Neuronal stem cell (in vitro differentiated cells): ENCODE measurements at regions not wholly inside any gene's neighbourhood (a gene's known extent, or its start where the extent isn't known, plus 50 kb on each side); places are given as distances from the start of the nearest gene placed in this dataset.

Experiments used
- DNase-seq: peaks from one replicate; pipeline ENCODE4 v3.0.0-alpha.2; 2013; ENCODE audit warnings: low spot score
- H2AFZ ChIP-seq: one replicate; pipeline ENCODE4 v1.6.1; 2013; ENCODE audit warnings: mild to moderate bottlenecking, low read length, inconsistent platforms
- H2AK5ac ChIP-seq: 2 replicates; pipeline ENCODE4 v1.6.1; 2013; ENCODE audit warnings: low read depth, mild to moderate bottlenecking, inconsistent platforms, low read length, moderate library complexity, mixed read lengths
- H2BK120ac ChIP-seq: 2 replicates; pipeline ENCODE4 v1.6.1; 2013; ENCODE audit warnings: low read depth, mild to moderate bottlenecking, inconsistent platforms, low read length, moderate library complexity, mixed read lengths
- H2BK12ac ChIP-seq: one replicate; pipeline ENCODE4 v1.6.1; 2013; ENCODE audit warnings: low read length, inconsistent platforms
- H2BK15ac ChIP-seq: 2 replicates; pipeline ENCODE4 v1.6.1; 2013; ENCODE audit warnings: mild to moderate bottlenecking, low read length, inconsistent platforms, mixed read lengths
- H2BK5ac ChIP-seq: one replicate; pipeline ENCODE4 v1.6.1; 2013; ENCODE audit warnings: inconsistent platforms, mild to moderate bottlenecking, low read length, moderate library complexity
- H3K14ac ChIP-seq: one replicate; pipeline ENCODE4 v1.6.1; 2013; ENCODE audit warnings: low read length, inconsistent platforms
- H3K18ac ChIP-seq: 2 replicates; pipeline ENCODE4 v1.6.1; 2013; ENCODE audit warnings: low read length, inconsistent platforms
- H3K23ac ChIP-seq: 2 replicates; pipeline ENCODE4 v1.6.1; 2013; ENCODE audit warnings: low read depth, mild to moderate bottlenecking, mixed read lengths, low read length, inconsistent platforms; ENCODE audit not compliant: poor library complexity
- H3K27ac ChIP-seq: replicated peaks from 3 replicates; pipeline ENCODE4 v1.5.1; 2013; ENCODE audit warnings: low read length, inconsistent platforms
- H3K27me3 ChIP-seq, 3 experiments: 2 replicates each; pipeline ENCODE4 v1.6.1; 2013; ENCODE audit warnings: low read length in 3 of 3, mild to moderate bottlenecking in 2 of 3, inconsistent platforms in 1 of 3, low read depth in 1 of 3, mixed read lengths in 1 of 3, moderate library complexity in 1 of 3; ENCODE audit not compliant: control insufficient read depth in 3 of 3, insufficient read depth in 3 of 3
- H3K36me3 ChIP-seq, 2 donors: replicated peaks in 1 of 2; 2 replicates each; pipeline ENCODE4 v1.6.1; 2013; ENCODE audit warnings: low read length in 2 of 2; ENCODE audit not compliant: control insufficient read depth in 2 of 2, insufficient read depth in 2 of 2
- H3K4ac ChIP-seq: 2 replicates; pipeline ENCODE4 v1.6.1; 2013; ENCODE audit warnings: inconsistent platforms, mild to moderate bottlenecking, low read length, moderate library complexity
- H3K4me1 ChIP-seq, 2 donors: 1 replicate in 1 of 2; 2 replicates in 1 of 2; pipeline ENCODE4 v1.6.1; 2013; ENCODE audit warnings: low read length in 2 of 2, low read depth in 1 of 2; ENCODE audit not compliant: control insufficient read depth in 2 of 2, insufficient read depth in 1 of 2
- H3K4me2 ChIP-seq: one replicate; pipeline ENCODE4 v1.6.1; 2013; ENCODE audit warnings: mild to moderate bottlenecking, low read length, inconsistent platforms; ENCODE audit not compliant: insufficient read depth, poor library complexity, severe bottlenecking
- H3K4me3 ChIP-seq, 2 donors: 2 replicates each; pipeline ENCODE4 v1.5.1; 2013; ENCODE audit warnings: low read length in 2 of 2, mild to moderate bottlenecking in 2 of 2, inconsistent platforms in 1 of 2, moderate library complexity in 1 of 2
- H3K79me1 ChIP-seq: one replicate; pipeline ENCODE4 v1.6.1; 2013; ENCODE audit warnings: low read depth, mild to moderate bottlenecking, inconsistent platforms, low read length, moderate library complexity
- H3K9ac ChIP-seq: one replicate; pipeline ENCODE4 v1.6.1; 2013; ENCODE audit warnings: mild to moderate bottlenecking, low read depth, low read length, inconsistent platforms; ENCODE audit not compliant: poor library complexity
- H3K9me3 ChIP-seq, 2 donors: replicated peaks in 1 of 2; 2 replicates each; pipeline versions ENCODE3 to v1.6.1; 2013; ENCODE audit warnings: low read length in 2 of 2, mild to moderate bottlenecking in 2 of 2, inconsistent platforms in 1 of 2, low read depth in 1 of 2, mixed read lengths in 1 of 2, moderate library complexity in 1 of 2; ENCODE audit not compliant: control insufficient read depth in 2 of 2, insufficient read depth in 1 of 2
- H4K8ac ChIP-seq: one replicate; pipeline ENCODE4 v1.6.1; 2013; ENCODE audit warnings: low read depth, mild to moderate bottlenecking, inconsistent platforms, low read length, moderate library complexity
- H4K91ac ChIP-seq: one replicate; pipeline ENCODE4 v1.6.1; 2013; ENCODE audit warnings: low read length, low read depth, mild to moderate bottlenecking, inconsistent platforms; ENCODE audit not compliant: poor library complexity
- WGBS, 2 donors: extraction: QIAGEN DNeasy Blood & Tissue Kit; methylation state at CpG; one replicate each; pipeline ENCODE4 v1.1.7; 2013; ENCODE audit warnings: missing lambda C conversion rate in 2 of 2, mixed read lengths in 1 of 2; ENCODE audit not compliant: insufficient read length in 2 of 2, insufficient replicate concordance in 1 of 2; ENCODE audit errors: extremely low coverage in 2 of 2; 5-methylcytosine and 5-hydroxymethylcytosine counted together

DNA sequence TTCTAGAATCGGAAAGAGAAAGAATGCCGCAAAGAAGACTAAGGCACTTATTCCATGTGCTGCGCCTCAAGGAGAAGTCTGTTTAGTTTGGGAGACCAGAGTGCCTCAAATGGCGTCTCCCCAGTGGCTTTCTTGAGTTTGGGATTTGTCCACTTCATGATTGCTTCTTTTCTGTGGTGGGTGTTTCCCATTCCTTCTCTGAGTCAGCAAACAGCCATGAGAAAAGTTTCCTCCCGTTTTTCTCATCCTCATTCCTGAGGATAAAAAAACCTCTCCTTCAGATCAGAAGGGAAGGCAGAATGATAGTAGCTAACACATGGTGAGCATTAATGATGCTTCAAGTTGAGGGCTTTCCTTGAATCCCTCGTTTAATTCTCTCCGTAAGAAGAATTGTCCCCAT is 275.9 kb upstream of the WWC1 start:
- H2BK15ac ChIP-seq, result no peak overlapping the region
- H2BK5ac ChIP-seq, result no peak overlapping the region
- H4K91ac ChIP-seq, result no peak overlapping the region
- H3K23ac ChIP-seq, result no peak overlapping the region
- no peak overlapping the region for H4K8ac ChIP-seq
- H2BK120ac ChIP-seq, result no peak overlapping the region
- peaks cover 0 to 7% of the 10 kb centered on the region in 2 donors for H3K4me1 ChIP-seq
- H3K36me3 ChIP-seq, result no peaks in the 10 kb centered on the region
- no CpG with 5 or more reads among the region's 7 CpGs for WGBS, 2 donors
- H3K9me3 ChIP-seq, result no peaks in the 10 kb centered on the region
- no peak overlapping the region for H3K4me2 ChIP-seq
- no peak for DNase-seq
- no peak overlapping the region for H3K27ac ChIP-seq
- H2AFZ ChIP-seq, result no peak overlapping the region
- no peak overlapping the region for H3K4me3 ChIP-seq
- H3K14ac ChIP-seq, result no peak overlapping the region
- no peak overlapping the region for H3K9ac ChIP-seq
- H3K79me1 ChIP-seq, result peaks cover 2% of the 10 kb centered on the region
- no peak overlapping the region for H2AK5ac ChIP-seq
- H2BK12ac ChIP-seq, result no peak overlapping the region
- H3K4ac ChIP-seq, result no peak overlapping the region
- H3K27me3 ChIP-seq, result no peaks in the 10 kb centered on the region
- H3K18ac ChIP-seq, result no peak overlapping the region

DNA sequence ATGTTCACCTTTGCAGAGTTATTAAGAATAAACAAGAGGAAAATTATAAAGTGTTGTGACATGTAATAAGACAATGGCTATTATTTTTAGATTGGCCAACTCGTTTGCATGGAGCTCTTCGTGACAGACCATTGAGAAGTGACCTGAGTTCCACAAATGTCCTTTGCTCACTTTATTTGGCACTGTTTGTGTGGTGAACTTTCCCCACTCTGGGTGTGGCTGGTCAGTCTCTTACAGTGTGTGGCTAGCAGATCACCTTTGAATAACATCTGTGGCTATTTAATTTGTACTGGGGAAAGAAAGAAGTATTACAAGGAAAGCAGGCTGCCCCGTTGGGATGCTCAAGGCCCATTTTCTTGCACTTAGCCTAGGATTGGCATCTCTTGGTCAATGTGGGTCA is 274.1 kb upstream of the WWC1 start:
- WGBS, 2 donors, result no CpG with 5 or more reads among the region's 3 CpGs
- H3K4ac ChIP-seq, result no peak overlapping the region
- no peak overlapping the region for H2BK15ac ChIP-seq
- no peak overlapping the region for H3K4me2 ChIP-seq
- H4K91ac ChIP-seq, result no peak overlapping the region
- H3K14ac ChIP-seq, result no peak overlapping the region
- H2BK5ac ChIP-seq, result no peak overlapping the region
- no peak overlapping the region for H2AK5ac ChIP-seq
- no peak overlapping the region for H3K9ac ChIP-seq
- no peaks in the 10 kb centered on the region for H3K27me3 ChIP-seq
- no peaks in the 10 kb centered on the region for H3K36me3 ChIP-seq
- H3K4me1 ChIP-seq, result peaks cover 0 to 7% of the 10 kb centered on the region in 2 donors
- no peak overlapping the region for H3K18ac ChIP-seq
- H2BK120ac ChIP-seq, result no peak overlapping the region
- no peak for DNase-seq
- peaks cover 2% of the 10 kb centered on the region for H3K79me1 ChIP-seq
- H4K8ac ChIP-seq, result no peak overlapping the region
- H3K4me3 ChIP-seq, result no peak overlapping the region
- no peak overlapping the region for H3K27ac ChIP-seq
- no peak overlapping the region for H3K23ac ChIP-seq
- no peaks in the 10 kb centered on the region for H3K9me3 ChIP-seq
- H2AFZ ChIP-seq, result no peak overlapping the region
- no peak overlapping the region for H2BK12ac ChIP-seq

DNA sequence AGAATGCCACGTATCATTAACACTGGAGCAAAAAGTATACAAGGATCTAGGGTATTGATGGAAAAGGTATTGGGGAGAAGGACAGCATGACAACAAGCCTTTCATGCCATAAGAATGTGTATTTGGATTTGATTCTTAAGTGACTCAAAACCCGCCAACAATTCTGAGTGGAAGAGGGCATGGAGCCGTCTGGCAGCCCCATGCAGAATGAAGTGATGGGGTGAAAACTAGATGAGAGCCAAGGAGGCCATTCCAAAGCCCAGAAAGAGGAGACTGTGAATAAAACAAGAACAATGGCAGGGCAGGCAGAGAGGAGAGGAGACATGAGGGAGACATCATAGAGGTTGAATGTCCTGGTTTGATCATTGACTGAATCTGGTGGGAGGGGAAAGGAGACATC is 272.3 kb upstream of the WWC1 start:
- Histone ChIP-seq H3K4me3 (no peak overlapping the region), H3K79me1 (peaks cover 2% of the 10 kb centered on the region), H2BK5ac (no peak overlapping the region), H3K9ac (no peak overlapping the region), H3K4ac (no peak overlapping the region), H2BK15ac (no peak overlapping the region), H3K23ac (no peak overlapping the region), H3K27ac (no peak overlapping the region), H3K14ac (no peak overlapping the region), H3K36me3 (no peaks in the 10 kb centered on the region), H4K8ac (no peak overlapping the region), H3K9me3 (no peaks in the 10 kb centered on the region), H2AFZ (no peak overlapping the region), H2AK5ac (no peak overlapping the region), H2BK120ac (no peak overlapping the region), H4K91ac (no peak overlapping the region), H3K27me3 (no peaks in the 10 kb centered on the region), H2BK12ac (no peak overlapping the region), H3K4me1 (peaks cover 0 to 7% of the 10 kb centered on the region in 2 donors), H3K4me2 (no peak overlapping the region), H3K18ac (no peak overlapping the region)
- WGBS, 2 donors, result no CpG with 5 or more reads among the region's 3 CpGs
- no peak for DNase-seq

DNA sequence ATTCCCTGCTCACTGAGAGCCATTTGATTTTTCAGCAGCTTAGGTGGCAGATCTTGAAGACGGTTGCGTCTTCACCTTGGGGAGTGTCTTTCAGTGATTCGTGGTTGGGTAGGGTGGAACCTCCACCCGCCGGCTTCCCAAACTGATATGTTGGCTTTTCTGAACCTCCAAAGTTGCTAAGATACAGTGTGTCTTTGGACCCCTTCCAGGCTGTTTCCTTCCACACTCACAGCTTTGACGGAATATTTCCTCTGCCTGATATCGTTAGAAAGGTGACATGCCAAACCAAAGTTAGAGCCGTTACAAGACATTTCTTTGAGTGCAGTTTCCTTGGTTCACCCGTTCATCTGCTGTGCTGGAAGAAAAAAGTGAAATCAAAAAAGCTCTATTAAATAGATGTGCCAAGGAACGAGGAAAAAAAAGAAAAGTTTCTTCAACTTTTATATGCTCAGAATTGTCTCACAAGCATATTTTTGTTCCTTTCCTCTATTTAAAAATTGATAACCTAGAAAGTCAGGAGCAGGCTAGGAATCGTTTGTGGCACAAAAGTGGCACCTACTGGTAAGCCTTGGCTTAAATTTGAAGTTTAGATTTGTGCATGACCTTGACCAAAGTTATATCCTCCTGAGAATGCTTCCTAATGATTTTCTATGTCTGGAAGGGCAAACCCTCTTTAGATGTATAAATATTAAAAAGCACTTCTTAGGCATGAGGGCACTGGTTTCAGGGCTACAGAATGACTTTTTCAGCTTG is 270.7 kb upstream of the WWC1 start:
- H3K9ac ChIP-seq, result no peak overlapping the region
- H4K8ac ChIP-seq, result no peak overlapping the region
- no peak for DNase-seq
- H3K27ac ChIP-seq, result no peak overlapping the region
- H2BK15ac ChIP-seq, result no peak overlapping the region
- no peaks in the 10 kb centered on the region for H3K4me1 ChIP-seq
- no peaks in the 10 kb centered on the region for H3K36me3 ChIP-seq
- H3K4me2 ChIP-seq, result no peak overlapping the region
- H3K23ac ChIP-seq, result no peak overlapping the region
- no peaks in the 10 kb centered on the region for H3K79me1 ChIP-seq
- H3K14ac ChIP-seq, result no peak overlapping the region
- H3K4ac ChIP-seq, result no peak overlapping the region
- no CpG with 5 or more reads among the region's 11 CpGs for WGBS, 2 donors
- no peaks in the 10 kb centered on the region for H3K9me3 ChIP-seq
- H3K27me3 ChIP-seq, result no peaks in the 10 kb centered on the region
- no peak overlapping the region for H2BK120ac ChIP-seq
- H4K91ac ChIP-seq, result no peak overlapping the region
- no peak overlapping the region for H2AK5ac ChIP-seq
- no peak overlapping the region for H3K4me3 ChIP-seq
- no peak overlapping the region for H2AFZ ChIP-seq
- no peak overlapping the region for H2BK5ac ChIP-seq
- H2BK12ac ChIP-seq, result no peak overlapping the region
- H3K18ac ChIP-seq, result no peak overlapping the region
